SJCRH30 (cell line): ENCODE measurements at regions not wholly inside any gene's neighbourhood (a gene's known extent, or its start where the extent isn't known, plus 50 kb on each side); places are given as distances from the start of the nearest gene placed in this dataset.
"Not testable (repeated sequence)": the region's sequence is repeated elsewhere in the genome, so short reads cannot be mapped to it uniquely, and the experiment has no call there.

Source experiments
- DNase-seq, 2 experiments: peaks; one replicate each; pipeline ENCODE4 v3.0.0-alpha.2; 2015 to 2020
- H3K27ac ChIP-seq: fragments of 250-450 bp; sonication (Bioruptor Pico); 2 replicates; pipeline ENCODE4 v1.5.1; 2020; ENCODE audit warnings: mild to moderate bottlenecking, moderate library complexity
- H3K27me3 ChIP-seq: fragments of 250-450 bp; sonication (Bioruptor Pico); 2 replicates; pipeline ENCODE4 v1.5.1; 2020; ENCODE audit warnings: mild to moderate bottlenecking, moderate library complexity
- H3K36me3 ChIP-seq: fragments of 250-450 bp; sonication (Bioruptor Pico); 2 replicates; pipeline ENCODE4 v1.5.1; 2020; ENCODE audit warnings: mild to moderate bottlenecking, moderate library complexity
- H3K4me1 ChIP-seq: fragments of 250-450 bp; sonication (Bioruptor Pico); 2 replicates; pipeline ENCODE4 v1.5.1; 2020; ENCODE audit warnings: mild to moderate bottlenecking, moderate library complexity
- H3K4me3 ChIP-seq: fragments of 250-450 bp; sonication (Bioruptor Pico); 2 replicates; pipeline ENCODE4 v1.5.1; 2020; ENCODE audit warnings: mild to moderate bottlenecking, moderate library complexity
- H3K9me3 ChIP-seq: fragments of 250-450 bp; sonication (Bioruptor Pico); replicated peaks from 2 replicates; pipeline ENCODE4 v1.5.1; 2020; ENCODE audit warnings: mild to moderate bottlenecking, moderate library complexity

GRCh38 chr2:215784371-215784783 lies 229.0 kb downstream of the MREG start:
- Histone ChIP-seq H3K36me3 (no peaks in the 10 kb centered on the region), H3K9me3 (no peaks in the 10 kb centered on the region), H3K27ac (peak overlapping the region; percentile 30; the same call in 1 of the 2 replicates), H3K4me1 (peaks cover 38% of the 10 kb centered on the region), H3K4me3 (no peak overlapping the region), H3K27me3 (no peaks in the 10 kb centered on the region)
- peak in 1 of 2 experiments; percentile 26 for DNase-seq

DNA sequence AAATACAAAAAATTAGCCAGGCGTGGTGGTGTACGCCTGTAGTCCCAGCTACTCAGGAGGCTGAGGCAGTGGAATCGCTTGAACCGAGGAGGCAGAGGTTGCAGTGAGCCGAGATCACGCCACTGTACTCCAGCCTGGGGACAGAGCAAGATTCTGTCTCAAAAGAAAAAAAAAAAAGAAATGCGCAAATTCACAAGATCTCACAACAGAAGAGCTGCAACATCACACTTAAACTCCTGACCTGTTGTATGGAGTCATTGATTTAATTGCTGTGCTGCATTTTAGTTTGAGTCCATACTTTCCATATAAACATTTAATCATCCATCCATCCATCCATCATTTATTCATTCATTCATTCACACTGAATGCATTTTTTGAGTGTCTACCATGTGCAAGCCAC lies 229.7 kb downstream of the MREG start:
- not testable (repeated sequence) for DNase-seq, H3K27ac ChIP-seq, H3K36me3 ChIP-seq, H3K4me3 ChIP-seq, H3K9me3 ChIP-seq, H3K27me3 ChIP-seq
- peaks cover 38% of the 10 kb centered on the region for H3K4me1 ChIP-seq

GRCh38 chr2:215782965-215783364 lies 230.4 kb downstream of the MREG start:
- H3K36me3 ChIP-seq, result no peaks in the 10 kb centered on the region
- H3K27ac ChIP-seq, result no peak overlapping the region
- H3K4me1 ChIP-seq, result peaks cover 38% of the 10 kb centered on the region
- H3K9me3 ChIP-seq, result no peaks in the 10 kb centered on the region
- no peak for DNase-seq
- H3K4me3 ChIP-seq, result no peak overlapping the region
- no peaks in the 10 kb centered on the region for H3K27me3 ChIP-seq

DNA sequence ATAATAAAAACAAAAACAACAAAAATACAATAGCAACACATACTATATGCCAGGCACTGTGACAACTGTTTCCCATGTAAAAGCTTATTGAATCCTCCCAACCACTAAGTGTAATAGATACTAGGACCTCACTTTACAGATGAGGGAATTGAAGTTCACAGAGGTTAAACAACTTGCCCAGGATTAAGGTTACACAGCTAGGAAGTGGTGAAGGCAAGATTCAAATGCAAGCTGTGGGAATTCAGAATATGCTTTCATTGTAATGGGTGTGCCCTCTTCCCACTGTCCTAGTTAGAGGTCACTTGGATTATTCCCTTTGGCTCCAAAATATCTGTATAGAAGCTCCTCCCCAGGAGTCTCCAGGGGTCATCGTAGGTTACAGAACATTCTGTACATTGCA lies 231.1 kb downstream of the MREG start:
- H3K27me3 ChIP-seq, result no peaks in the 10 kb centered on the region
- peak in 1 of 2 experiments; percentile 41 for DNase-seq
- H3K4me3 ChIP-seq, result no peak overlapping the region
- no peak overlapping the region for H3K27ac ChIP-seq
- peaks cover 38% of the 10 kb centered on the region for H3K4me1 ChIP-seq
- H3K36me3 ChIP-seq, result no peaks in the 10 kb centered on the region
- no peaks in the 10 kb centered on the region; the same call in 1 of the 2 replicates for H3K9me3 ChIP-seq

DNA sequence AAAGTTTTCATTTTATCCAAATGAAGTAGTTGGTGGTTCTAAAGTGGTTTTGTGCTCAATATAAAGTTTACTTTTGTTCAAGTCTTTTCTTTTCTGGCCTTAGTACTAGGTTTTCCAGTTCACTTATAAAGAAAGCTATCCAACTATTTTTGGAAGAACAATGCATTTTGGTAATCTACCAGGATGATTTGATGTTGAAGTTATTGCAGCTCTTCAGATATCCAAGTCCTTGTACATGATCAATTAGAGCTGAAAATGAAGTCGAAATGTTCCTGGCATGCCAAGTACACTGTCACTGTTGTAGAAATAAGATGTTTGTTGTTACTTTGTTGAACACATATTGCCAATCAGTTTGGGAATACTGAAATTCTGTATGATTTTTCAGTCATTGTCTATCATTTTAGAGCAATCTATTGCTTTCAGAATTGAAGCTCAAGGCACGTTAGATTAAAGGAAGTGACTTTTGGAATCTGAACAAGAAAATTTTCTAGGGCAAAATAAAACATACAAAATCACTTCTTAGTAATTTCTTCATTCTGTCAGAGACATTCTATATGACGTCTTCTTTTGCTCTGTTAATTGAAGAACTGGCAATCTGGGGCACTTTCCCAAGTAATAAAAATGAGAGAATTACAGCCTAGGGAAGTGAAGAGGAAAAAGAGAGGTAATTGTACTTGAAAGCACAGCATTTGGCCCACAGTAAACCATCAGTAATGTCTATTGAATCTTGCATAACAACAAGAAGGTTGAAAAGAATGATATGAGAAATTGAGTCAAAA lies 232.3 kb downstream of the MREG start:
- H3K27me3 ChIP-seq, result no peaks in the 10 kb centered on the region
- H3K4me1 ChIP-seq, result peaks cover 38% of the 10 kb centered on the region
- DNase-seq, result no peak
- H3K36me3 ChIP-seq, result no peaks in the 10 kb centered on the region
- H3K27ac ChIP-seq, result peak overlapping the region; percentile 89
- no peak overlapping the region for H3K4me3 ChIP-seq
- H3K9me3 ChIP-seq, result no peaks in the 10 kb centered on the region; the same call in 1 of the 2 replicates

DNA sequence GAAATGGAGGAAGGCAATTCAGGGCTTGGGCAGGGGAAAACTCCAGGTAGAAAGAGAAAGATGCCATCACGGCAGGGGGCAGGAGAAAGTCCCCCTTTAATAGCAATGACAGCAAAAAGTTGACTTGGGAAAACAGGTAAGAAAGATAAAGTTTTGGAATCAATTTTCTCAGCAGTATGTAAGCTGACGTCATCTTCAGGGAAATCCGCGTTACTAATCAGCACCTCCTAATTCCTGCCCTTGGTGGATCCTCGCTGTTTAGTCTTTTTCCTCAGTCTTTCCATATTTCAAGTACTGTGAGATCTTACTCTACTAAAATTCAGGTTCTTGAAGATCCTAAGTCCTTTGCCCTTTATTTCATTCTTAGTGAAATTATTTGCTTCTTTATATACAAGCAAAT lies 233.0 kb downstream of the MREG start:
- Histone ChIP-seq H3K27me3 (no peaks in the 10 kb centered on the region), H3K36me3 (no peaks in the 10 kb centered on the region), H3K9me3 (no peaks in the 10 kb centered on the region; the same call in 1 of the 2 replicates), H3K4me3 (no peak overlapping the region), H3K4me1 (peaks cover 38% of the 10 kb centered on the region), H3K27ac (peak overlapping the region; percentile 89)
- peak; percentile 37 to 71 for DNase-seq

DNA sequence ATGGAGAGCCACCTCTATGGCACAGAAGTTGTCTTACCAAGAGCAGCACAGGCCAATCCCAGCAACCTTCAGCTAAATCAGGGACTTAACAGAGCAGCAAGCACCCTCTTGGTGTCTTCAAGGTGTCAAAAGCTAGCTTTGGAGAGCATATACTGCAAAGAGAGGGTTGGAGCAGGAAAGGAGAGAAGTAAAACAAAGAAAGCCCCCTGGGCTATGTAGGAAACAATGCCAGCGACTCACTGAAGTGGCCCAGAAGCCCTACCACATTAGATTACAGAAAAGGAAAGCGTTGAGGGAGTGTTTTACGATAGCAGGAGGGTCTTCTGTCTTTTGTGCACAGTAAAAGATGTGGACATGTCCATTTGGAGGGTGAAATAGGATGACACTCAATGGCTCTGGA lies 233.4 kb downstream of the MREG start:
- no peaks in the 10 kb centered on the region; the same call in 1 of the 2 replicates for H3K9me3 ChIP-seq
- no peaks in the 10 kb centered on the region for H3K36me3 ChIP-seq
- no peak for DNase-seq
- H3K4me3 ChIP-seq, result no peak overlapping the region
- H3K27me3 ChIP-seq, result no peaks in the 10 kb centered on the region
- peaks cover 38% of the 10 kb centered on the region for H3K4me1 ChIP-seq
- H3K27ac ChIP-seq, result peak overlapping the region; percentile 89

GRCh38 chr2:215777465-215778044 lies 235.8 kb downstream of the MREG start:
- Histone ChIP-seq H3K9me3 (no peaks in the 10 kb centered on the region; the same call in 1 of the 2 replicates), H3K4me3 (no peak overlapping the region), H3K4me1 (peaks cover 31% of the 10 kb centered on the region), H3K27me3 (no peaks in the 10 kb centered on the region), H3K36me3 (no peaks in the 10 kb centered on the region), H3K27ac (no peak overlapping the region)
- DNase-seq, result no peak

GRCh38 chr2:215775106-215775505 lies 238.2 kb downstream of the MREG start:
- no peaks in the 10 kb centered on the region for H3K36me3 ChIP-seq
- no peak overlapping the region for H3K4me3 ChIP-seq
- no peak for DNase-seq
- no peaks in the 10 kb centered on the region for H3K27me3 ChIP-seq
- peaks cover 7% of the 10 kb centered on the region for H3K4me1 ChIP-seq
- H3K9me3 ChIP-seq, result no peaks in the 10 kb centered on the region; the same call in 1 of the 2 replicates
- H3K27ac ChIP-seq, result no peak overlapping the region

GRCh38 chr2:215773728-215774127 lies 239.6 kb downstream of the MREG start:
- Histone ChIP-seq H3K27ac (no peak overlapping the region), H3K4me3 (no peak overlapping the region), H3K9me3 (no peaks in the 10 kb centered on the region; the same call in 1 of the 2 replicates), H3K4me1 (no peaks in the 10 kb centered on the region; the same call in 1 of the 2 replicates), H3K27me3 (no peaks in the 10 kb centered on the region), H3K36me3 (no peaks in the 10 kb centered on the region)
- DNase-seq, result no peak

GRCh38 chr2:215772634-215773563 lies 240.5 kb downstream of the MREG start:
- H3K9me3 ChIP-seq, result peaks cover under 1% of the 10 kb centered on the region
- H3K27ac ChIP-seq, result no peak overlapping the region
- no peaks in the 10 kb centered on the region for H3K36me3 ChIP-seq
- no peaks in the 10 kb centered on the region for H3K27me3 ChIP-seq
- no peaks in the 10 kb centered on the region; the same call in 1 of the 2 replicates for H3K4me1 ChIP-seq
- H3K4me3 ChIP-seq, result no peak overlapping the region
- no peak for DNase-seq

DNA sequence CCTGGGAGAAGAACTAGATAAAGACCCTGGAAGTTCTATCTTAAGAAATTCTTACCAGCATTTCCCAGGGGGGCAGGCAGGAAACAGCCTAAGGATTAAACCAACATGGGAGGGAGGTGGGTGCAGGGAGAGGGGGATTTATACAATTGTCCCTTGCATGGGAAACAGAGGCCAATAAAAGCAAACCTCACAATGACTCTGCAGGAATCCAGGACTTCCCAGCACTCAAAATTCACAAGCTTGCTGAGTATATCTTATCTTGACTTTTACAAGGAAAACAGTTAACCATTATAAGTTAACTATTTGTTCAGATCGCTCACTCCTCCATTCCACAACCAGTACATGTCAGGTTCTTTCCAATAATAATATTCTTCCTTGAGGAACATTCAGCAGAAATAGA lies 241.3 kb downstream of the MREG start:
- DNase-seq, result no peak
- Histone ChIP-seq H3K27ac (no peak overlapping the region), H3K27me3 (no peaks in the 10 kb centered on the region), H3K4me3 (no peak overlapping the region), H3K9me3 (peaks cover 5% of the 10 kb centered on the region; the same call in 1 of the 2 replicates), H3K4me1 (no peaks in the 10 kb centered on the region; the same call in 1 of the 2 replicates), H3K36me3 (no peaks in the 10 kb centered on the region)

DNA sequence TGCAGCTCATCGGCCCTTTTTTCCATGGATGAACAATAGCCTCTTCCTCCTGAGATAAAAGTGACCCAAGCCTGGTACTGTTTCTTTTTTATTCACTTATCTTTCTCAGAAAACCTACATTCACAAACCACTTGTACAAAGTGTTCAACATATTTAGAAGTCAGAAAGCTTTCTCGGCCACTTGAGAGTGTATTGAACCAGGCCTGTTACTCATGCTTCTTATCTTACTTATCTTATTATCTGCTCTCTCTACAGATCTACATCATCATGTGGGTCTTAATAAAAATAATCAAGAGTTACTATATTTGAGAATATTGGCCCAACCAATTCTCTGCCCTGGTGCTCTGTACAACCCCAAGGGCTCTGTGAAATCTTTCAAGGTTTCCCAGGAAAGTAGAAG lies 242.1 kb downstream of the MREG start:
- Histone ChIP-seq H3K4me3 (no peak overlapping the region), H3K27me3 (no peaks in the 10 kb centered on the region), H3K4me1 (no peaks in the 10 kb centered on the region; the same call in 1 of the 2 replicates), H3K36me3 (no peaks in the 10 kb centered on the region), H3K27ac (no peak overlapping the region), H3K9me3 (peaks cover 5% of the 10 kb centered on the region; the same call in 1 of the 2 replicates)
- DNase-seq, result no peak

- no peak for DNase-seq
- Histone ChIP-seq H3K4me3 (no peak overlapping the region), H3K4me1 (no peaks in the 10 kb centered on the region), H3K36me3 (no peaks in the 10 kb centered on the region), H3K27me3 (no peaks in the 10 kb centered on the region), H3K27ac (no peak overlapping the region), H3K9me3 (peaks cover 5% of the 10 kb centered on the region; the same call in 1 of the 2 replicates)
These were observed 242.7 kb downstream of the MREG start for GRCh38 chr2:215770668-215771067.
